ENCODE measurements at regions not wholly inside any gene's neighbourhood (a gene's known extent, or its start where the extent isn't known, plus 50 kb on each side); places are given as distances from the start of the nearest gene placed in this dataset.
"Not testable (repeated sequence)": the region's sequence is repeated elsewhere in the genome, so short reads cannot be mapped to it uniquely, and the experiment has no call there.

GRCh38 chr3:159497361-159497760, 491.3 kb upstream of the IL12A start:
- Histone ChIP-seq H3K4me3 (ENCODE audit: low read depth, low read length) (no peak overlapping the region), H3K27me3 (ENCODE audit: control insufficient read depth, insufficient read depth, low read length) (no peaks in the 10 kb centered on the region), H3K36me3 (ENCODE audit: control insufficient read depth, insufficient read depth, low read length) (no peaks in the 10 kb centered on the region)
- DNase-seq (ENCODE audit: low read depth), result no peak
- no peak for TF ChIP-seq CTCF (IDR thresholded peaks at IDR 0.05; ENCODE audit: insufficient read depth, low read length, poor library complexity, severe bottlenecking)

- TF ChIP-seq CTCF (IDR thresholded peaks at IDR 0.05; ENCODE audit: insufficient read depth, low read length, poor library complexity, severe bottlenecking), result no peak
- no peaks in the 10 kb centered on the region for H3K27me3 ChIP-seq (ENCODE audit: control insufficient read depth, insufficient read depth, low read length)
- DNase-seq (ENCODE audit: low read depth), result no peak
- no peaks in the 10 kb centered on the region for H3K36me3 ChIP-seq (ENCODE audit: control insufficient read depth, insufficient read depth, low read length)
- H3K4me3 ChIP-seq (ENCODE audit: low read depth, low read length), result no peak overlapping the region
These were observed 489.4 kb upstream of the IL12A start for GRCh38 chr3:159499031-159499793.

- no peak for DNase-seq (ENCODE audit: low read depth)
- H3K27me3 ChIP-seq (ENCODE audit: control insufficient read depth, insufficient read depth, low read length), result no peaks in the 10 kb centered on the region
- H3K4me3 ChIP-seq (ENCODE audit: low read depth, low read length), result no peak overlapping the region
- TF ChIP-seq CTCF (IDR thresholded peaks at IDR 0.05; ENCODE audit: insufficient read depth, low read length, poor library complexity, severe bottlenecking), result no peak
- no peaks in the 10 kb centered on the region for H3K36me3 ChIP-seq (ENCODE audit: control insufficient read depth, insufficient read depth, low read length)
These were observed 487.6 kb upstream of the IL12A start for GRCh38 chr3:159501029-159501428.

GRCh38 chr3:159502986-159503385, 485.6 kb upstream of the IL12A start:
- H3K4me3 ChIP-seq (ENCODE audit: low read depth, low read length), result no peak overlapping the region
- H3K27me3 ChIP-seq (ENCODE audit: control insufficient read depth, insufficient read depth, low read length), result no peaks in the 10 kb centered on the region
- DNase-seq (ENCODE audit: low read depth), result no peak
- no peak for TF ChIP-seq CTCF (IDR thresholded peaks at IDR 0.05; ENCODE audit: insufficient read depth, low read length, poor library complexity, severe bottlenecking)
- H3K36me3 ChIP-seq (ENCODE audit: control insufficient read depth, insufficient read depth, low read length), result no peaks in the 10 kb centered on the region

GRCh38 chr3:159510988-159511387, 477.6 kb upstream of the IL12A start:
- not testable (repeated sequence) for H3K36me3 ChIP-seq (ENCODE audit: control insufficient read depth, insufficient read depth, low read length); DNase-seq (ENCODE audit: low read depth); H3K27me3 ChIP-seq (ENCODE audit: control insufficient read depth, insufficient read depth, low read length); H3K4me3 ChIP-seq (ENCODE audit: low read depth, low read length)

- H3K4me3 ChIP-seq (ENCODE audit: low read depth, low read length), result no peak overlapping the region
- no peak for TF ChIP-seq CTCF (IDR thresholded peaks at IDR 0.05; ENCODE audit: insufficient read depth, low read length, poor library complexity, severe bottlenecking)
These were observed 475.2 kb upstream of the IL12A start for GRCh38 chr3:159513444-159513843.

More at GRCh38 chr3:159513444-159513843, 475.2 kb upstream of the IL12A start:
- Histone ChIP-seq H3K27me3 (ENCODE audit: control insufficient read depth, insufficient read depth, low read length) (no peaks in the 10 kb centered on the region), H3K36me3 (ENCODE audit: control insufficient read depth, insufficient read depth, low read length) (no peaks in the 10 kb centered on the region)
- DNase-seq (ENCODE audit: low read depth), result no peak
